Activated CD4-positive, alpha-beta T cell treated with anti-CD3 and anti-CD28 coated beads, Interleukin-10, Interleukin-2, amounts not matched to agents 100 ng/mL and 50 ng/mL, durations not matched to agents 16 hours and 8 hours (primary cell): ENCODE measurements at regions not wholly inside any gene's neighbourhood (a gene's known extent, or its start where the extent isn't known, plus 50 kb on each side); places are given as distances from the start of the nearest gene placed in this dataset.
A peak's percentile ranks its signal among the peaks of the same experiment; 100 is the strongest.

Source experiments
- DNase-seq: peaks from one replicate; pipeline ENCODE4 v3.0.0-alpha.2; 2020

DNA sequence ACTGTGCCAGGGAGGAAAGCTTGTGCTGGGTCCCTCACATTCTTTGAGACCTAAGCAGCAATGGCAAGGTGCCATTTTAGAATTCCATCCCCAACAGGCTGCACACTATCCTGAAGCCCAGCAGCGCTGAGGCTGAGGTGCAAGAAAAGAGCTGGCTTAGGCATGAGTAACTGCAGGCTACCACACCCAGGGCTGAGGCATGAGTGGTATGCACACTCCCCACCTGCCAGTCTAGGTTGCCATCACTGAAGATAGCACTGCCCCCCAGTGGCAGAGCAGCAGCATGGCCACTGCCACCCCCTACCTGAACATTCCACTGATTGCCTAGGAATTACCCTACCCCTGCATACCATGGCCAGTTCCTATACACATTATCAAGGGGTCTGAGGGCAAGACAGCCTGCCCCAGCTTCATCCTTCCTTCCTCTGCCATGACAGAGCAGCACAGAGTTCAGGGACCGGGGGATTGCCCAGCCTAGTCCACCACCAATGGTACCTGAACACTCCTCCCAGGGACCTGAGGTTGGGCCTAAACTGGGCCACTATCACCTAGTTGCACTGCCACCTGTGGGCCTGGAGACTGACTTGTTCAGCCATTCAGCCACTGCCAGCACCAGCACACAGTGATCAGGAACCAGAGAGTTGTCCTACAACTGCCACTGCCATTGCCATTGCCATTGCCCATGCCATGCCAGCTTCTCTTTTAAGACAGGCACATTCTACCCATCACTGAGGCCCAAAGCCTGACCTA, 129.8 kb downstream of the SATB1 start:
- peak; percentile 59 for DNase-seq

DNA sequence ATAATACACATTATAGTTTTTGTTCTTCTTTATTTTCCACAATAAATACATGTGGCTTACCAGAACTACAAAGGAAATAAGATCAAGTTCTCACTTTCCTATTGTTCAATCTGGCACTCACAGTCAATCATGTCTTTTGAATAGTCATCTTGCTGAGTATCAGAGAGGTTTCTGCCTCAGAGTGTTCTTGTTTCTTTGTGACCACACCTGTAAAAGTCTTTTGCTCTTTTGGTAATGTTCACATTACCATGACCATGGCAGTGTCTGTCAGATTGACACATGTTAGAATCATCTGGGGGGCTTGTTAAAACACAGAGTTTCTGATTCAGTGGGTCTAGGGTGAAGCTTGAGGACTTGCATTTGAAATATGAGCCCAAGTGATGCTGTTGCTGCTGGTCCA, 135.0 kb downstream of the SATB1 start:
- no peak for DNase-seq

- DNase-seq: no peak
Measured at GRCh38 chr3:18288243-18288642, 136.9 kb downstream of the SATB1 start.

DNA sequence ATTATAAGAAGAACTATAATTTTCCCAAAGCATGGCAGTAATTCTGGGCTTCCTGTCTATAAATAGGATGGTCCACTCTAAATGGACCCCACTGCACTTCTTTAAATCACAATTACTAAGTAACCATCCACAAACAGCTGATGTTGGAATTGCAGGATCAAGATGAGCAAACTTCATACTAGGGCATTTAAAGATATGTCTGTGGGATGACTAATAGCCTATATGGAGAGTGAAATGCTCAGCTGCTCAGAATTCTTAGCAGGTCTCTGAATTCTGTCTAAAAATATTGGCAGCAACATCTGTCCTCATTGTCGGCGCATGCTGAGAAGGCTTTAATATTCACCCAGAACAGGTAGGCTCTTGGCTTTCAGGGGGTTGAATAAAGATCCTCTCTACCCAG, 140.4 kb downstream of the SATB1 start:
- DNase-seq: no peak

GRCh38 chr3:18283680-18284079, 141.5 kb downstream of the SATB1 start:
- no peak for DNase-seq

DNA sequence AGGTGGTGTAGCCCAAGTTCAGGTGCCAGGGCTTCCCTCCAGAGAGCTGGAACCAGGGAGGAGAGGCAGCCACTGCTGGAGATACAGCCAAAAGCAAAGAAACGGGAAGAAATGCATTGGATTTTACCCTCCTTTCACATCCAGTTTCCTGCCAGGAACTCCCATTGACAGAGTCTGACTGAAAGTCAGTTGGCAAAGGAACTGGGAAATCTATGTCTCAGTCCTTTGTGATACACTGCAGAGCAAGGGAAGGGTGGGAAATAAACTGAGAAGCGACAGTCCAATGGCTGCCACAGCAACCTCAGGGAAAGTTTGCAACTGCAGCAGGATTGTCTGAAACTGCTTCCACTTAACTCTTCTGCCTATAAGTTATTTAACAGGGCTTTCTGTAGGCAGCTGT, 142.6 kb downstream of the SATB1 start:
- DNase-seq: no peak

DNA sequence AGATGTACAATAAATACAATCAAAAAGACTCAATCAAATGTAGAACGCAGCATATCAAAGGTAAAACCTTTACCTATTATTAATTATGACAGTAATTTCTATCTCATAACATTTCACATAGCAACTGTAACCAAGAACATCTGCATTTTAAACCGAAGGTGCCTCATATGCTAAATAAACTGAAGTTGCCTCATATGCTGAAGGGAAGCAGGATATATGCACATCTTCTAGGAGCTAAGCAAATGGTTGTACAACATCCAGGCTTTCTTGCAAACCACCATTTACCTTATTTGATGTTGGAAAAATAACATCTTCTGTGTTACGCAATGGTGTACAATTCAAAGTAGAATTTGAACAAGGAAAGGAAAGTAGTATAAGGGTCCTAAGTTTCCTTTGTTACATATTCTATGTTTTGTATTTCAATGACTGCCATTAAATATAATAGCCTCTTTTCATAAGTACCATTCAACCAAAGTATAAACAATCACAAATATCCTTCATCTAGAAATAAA, 145.9 kb downstream of the SATB1 start:
- DNase-seq: no peak

GRCh38 chr3:18264853-18265252, 160.3 kb downstream of the SATB1 start:
- DNase-seq: no peak

DNA sequence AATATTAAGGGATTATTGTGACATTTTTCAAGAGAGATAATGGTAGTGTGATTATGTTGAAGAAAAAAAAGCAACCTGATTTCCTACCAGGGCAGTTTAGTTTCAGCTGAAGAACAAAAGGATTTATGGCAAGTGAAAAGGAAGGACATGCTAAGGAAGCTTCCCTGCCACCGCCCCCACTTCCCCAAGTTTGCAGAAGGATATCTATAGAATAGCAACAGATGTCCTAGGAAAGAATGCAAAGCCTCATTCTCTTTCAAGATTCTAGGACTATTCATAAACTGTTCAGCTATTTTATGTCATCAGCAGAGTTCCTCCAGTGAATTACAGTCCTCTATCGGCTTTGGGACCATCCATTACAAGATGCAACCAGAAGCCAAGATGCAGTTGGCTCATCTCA, 160.8 kb downstream of the SATB1 start:
- no peak for DNase-seq

DNA sequence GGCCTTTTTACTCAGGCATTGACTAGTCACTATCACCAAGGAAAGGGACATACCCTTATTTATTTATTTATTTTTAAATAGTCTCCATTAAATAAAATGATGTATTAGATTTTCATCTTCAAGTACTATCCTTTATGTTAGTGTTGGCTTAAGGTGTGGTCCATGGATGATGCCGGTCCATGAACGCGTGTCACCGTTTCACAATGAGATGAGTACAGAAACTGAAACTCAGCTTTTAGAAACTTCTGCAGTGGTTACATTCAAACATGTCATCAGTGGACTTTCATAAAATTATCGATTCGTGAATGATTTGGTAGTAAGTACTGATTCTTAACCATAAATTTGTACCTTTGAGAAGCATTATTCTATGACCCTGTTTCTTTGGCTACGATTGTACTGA, 166.6 kb downstream of the SATB1 start:
- DNase-seq: peak; percentile 12

DNA sequence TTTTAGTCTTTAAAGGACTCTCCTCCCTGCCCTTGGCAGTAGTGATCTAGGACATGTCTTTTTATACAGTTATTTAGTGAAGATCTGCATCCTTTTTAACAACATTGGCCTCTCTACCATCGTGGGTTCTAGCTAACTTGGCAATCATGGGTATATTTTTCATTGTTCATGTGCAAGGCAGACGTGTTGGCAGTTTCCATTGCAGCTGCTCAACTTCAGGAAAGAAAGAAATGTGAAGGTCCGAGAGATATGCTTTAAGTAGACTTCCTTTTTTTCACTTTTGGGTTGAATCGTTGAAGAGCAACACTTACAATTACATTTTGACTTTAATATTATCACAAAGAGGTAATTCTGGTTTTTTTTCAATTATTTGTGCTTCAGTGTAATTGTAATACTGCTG, 172.6 kb downstream of the SATB1 start:
- DNase-seq: no peak

- no peak for DNase-seq
Measured at GRCh38 chr3:18250991-18251390, 174.1 kb downstream of the SATB1 start.

DNA sequence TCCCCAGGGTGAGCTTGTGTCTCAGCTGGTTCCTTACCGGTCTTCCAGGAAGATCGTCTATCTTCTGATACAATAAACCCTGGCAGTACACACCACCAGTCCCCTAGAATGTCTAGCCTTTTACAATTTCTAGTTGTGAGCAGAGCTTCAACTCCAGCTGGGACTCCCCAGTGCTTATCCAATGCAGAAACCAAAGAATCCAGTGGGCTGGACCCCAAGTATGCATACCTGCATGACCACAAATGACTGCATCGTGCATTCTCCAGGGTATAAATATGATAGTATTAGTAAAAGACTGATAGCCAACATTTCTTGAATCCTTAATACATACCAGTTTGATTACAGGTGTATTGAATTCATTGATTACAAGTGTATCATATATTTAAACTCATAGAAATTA, 176.0 kb downstream of the SATB1 start:
- no peak for DNase-seq

DNA sequence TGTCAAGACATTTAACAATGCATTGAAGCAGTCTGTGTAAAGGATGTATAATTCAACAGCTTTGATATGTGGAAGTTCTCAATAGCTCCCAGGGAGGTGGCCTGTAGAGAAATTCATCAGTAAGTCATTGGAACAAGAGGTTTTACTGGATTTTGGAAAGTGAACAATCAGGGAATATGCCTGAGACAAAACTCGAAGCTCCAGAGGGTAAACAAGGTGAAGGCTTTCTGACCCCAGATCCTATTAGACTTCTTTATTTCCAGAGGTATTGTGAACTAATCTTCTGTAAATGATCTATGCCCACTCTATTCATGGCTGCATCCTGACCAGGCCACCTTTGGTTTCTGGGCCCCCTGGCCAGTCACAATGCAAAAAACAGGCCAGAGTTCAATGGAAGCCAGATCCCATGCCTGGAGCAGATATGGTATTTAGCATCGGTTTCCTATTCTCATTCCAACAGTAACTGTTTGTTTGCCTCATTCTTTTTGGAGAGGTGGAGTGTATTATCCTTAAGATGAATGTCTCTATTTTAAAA, 177.3 kb downstream of the SATB1 start:
- DNase-seq: no peak

GRCh38 chr3:18247139-18247695, 177.9 kb downstream of the SATB1 start:
- DNase-seq: no peak

DNA sequence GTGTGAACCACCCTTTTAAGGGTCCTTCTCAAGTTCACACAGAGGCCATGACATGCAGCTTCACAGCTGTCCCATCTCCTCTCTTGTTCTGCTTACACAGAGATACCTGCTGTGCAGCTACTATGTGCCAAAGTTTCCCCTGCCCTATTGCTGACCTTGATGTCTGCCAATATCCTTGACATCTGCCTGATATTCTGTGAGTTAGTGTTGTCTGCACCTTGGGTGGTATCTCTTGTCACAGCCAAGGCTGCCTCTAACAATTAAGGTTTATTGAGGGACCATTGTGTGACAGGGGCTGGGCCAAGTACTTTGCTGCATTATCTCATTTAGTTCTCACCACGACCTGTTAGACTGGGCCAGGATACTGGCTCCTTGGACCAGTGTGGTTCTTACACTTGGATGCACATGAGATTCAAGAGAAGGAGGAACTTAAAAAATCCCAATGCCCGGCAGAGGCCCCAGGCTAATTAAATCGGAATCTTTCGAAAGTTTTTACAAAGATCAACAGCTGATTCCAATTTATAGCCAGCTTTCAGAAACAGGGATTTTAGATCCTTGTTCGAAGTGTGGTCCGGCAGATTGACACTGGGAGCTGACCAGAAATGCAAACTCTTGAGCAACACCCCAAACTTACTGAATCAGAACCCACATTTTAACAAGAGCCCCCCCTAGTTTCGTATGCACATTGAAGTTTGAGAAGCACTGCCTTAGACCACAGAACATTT, 178.6 kb downstream of the SATB1 start:
- DNase-seq: no peak

- peak; percentile 76 for DNase-seq
Measured at GRCh38 chr3:18245721-18246120, 179.4 kb downstream of the SATB1 start.

- DNase-seq: no peak
Measured at GRCh38 chr3:18241837-18242236, 183.3 kb downstream of the SATB1 start.

GRCh38 chr3:18239674-18240073, 185.5 kb downstream of the SATB1 start:
- DNase-seq: peak; percentile 4

GRCh38 chr3:18238746-18239331, 186.3 kb downstream of the SATB1 start:
- no peak for DNase-seq

DNA sequence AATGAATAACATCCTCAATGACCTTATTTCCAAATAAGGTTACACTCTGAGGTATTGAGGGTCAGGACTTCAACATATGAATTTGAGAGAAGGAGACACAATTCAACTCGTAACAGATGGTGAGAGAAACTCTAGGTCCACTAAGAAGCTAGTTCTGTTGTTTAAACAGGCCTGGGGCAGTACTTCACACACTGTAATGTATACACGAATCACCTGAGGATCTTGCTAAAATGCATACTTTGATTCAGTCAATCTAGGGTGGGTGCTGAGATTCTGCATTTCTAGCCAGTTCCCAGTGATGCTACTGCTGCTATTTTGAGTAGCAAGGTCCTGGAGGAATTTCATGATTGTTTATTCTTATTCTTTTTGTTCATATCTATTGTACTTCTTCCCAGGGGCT, 186.8 kb downstream of the SATB1 start:
- no peak for DNase-seq

DNA sequence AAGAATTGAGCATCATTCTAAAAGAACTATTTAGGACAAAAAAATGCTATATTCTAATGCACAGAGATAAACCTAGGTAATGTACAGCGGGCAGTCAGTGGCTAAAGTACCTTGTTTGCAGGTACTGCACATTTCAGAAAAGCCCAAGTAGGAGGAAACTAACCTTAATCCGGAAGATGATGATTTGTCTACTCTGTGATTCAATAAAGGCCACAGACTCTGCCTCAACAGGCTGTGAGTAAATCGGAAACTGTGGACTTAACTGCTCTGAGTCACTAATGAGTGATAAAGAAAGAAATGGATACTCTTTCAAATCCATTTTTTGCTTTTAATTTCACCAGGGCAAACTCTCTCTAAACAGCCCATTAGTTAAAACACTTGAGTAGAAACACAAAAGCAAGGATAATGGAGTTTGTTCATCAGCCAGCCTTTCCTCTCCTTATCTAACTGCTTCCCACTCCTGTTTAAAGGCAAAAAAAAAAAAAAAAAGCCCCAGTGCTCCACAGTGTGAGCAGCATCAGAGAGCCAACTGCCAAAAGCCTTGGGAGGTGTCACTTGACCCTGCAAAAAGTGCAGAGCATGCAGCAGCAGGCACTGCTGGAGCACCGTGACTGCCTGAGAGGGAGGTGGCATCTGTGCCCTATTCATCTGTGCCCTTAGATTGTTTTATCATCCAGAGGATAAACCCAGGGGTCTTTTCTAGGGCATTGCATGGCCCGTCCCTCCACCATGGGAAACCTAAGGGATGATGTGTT, 187.7 kb downstream of the SATB1 start:
- DNase-seq: peak; percentile 84

DNA sequence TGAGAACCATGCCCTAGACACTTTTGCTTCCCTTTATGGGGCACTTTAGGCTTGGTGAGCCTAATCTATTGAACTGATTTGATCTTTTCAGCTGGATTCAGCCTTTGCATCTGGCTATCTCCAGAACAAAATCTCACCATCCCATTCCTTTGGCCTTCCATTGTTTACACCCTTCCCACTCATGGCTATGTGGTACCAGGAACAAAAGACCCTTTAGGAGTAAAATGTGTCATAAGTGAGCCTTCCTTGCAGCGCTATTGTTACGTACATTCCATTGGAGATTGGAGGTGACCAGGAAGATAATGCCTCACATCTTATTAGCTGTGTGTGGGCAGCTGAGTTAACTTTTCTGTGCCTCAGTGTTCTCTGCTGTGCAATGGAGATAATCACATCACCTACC, 188.4 kb downstream of the SATB1 start:
- DNase-seq: no peak
